GM23338 (cell line): ENCODE measurements at regions not wholly inside any gene's neighbourhood (a gene's known extent, or its start where the extent isn't known, plus 50 kb on each side); places are given as distances from the start of the nearest gene placed in this dataset.

Experiments
- CREB1 ChIP-seq: fragments of 250-450 bp; sonication (Bioruptor Pico); IDR thresholded peaks from 2 replicates; pipeline ENCODE4 v1.5.0; 2020; ENCODE audit warnings: low read depth, mild to moderate bottlenecking, moderate library complexity
- CTCF ChIP-seq, 2 experiments: fragments of 200-600 bp in 1 of 2; sonication (generic) in 1 of 2; conservative IDR thresholded peaks; 2 replicates each; pipeline versions ENCODE4 v1.5.1 to v1.6.1; 2016 to 2017; ENCODE audit warnings: antibody characterized with exemption in 2 of 2, low read depth in 2 of 2, mild to moderate bottlenecking in 2 of 2, moderate library complexity in 1 of 2
- ETS1 ChIP-seq: IDR thresholded peaks from 2 replicates; pipeline ENCODE4 v1.6.1; 2016; ENCODE audit warnings: antibody characterized with exemption
- EZH2 ChIP-seq: fragments of 200-600 bp; sonication (generic); IDR thresholded peaks from one replicate; pipeline ENCODE4 v1.8.0; 2017; ENCODE audit warnings: antibody characterized with exemption, mild to moderate bottlenecking, low read depth; ENCODE audit not compliant: unreplicated experiment
- EZH2phosphoT487 ChIP-seq: fragments of 200-600 bp; sonication (generic); IDR thresholded peaks from one replicate; pipeline ENCODE4 v1.8.1; 2018; ENCODE audit warnings: antibody characterized with exemption; ENCODE audit not compliant: unreplicated experiment
- JUNB ChIP-seq: IDR thresholded peaks from one replicate; pipeline ENCODE4 v1.6.1; 2016; ENCODE audit warnings: antibody characterized with exemption; ENCODE audit not compliant: unreplicated experiment
- NANOG ChIP-seq: IDR thresholded peaks from 2 replicates; pipeline ENCODE4 v1.6.1; 2016; ENCODE audit warnings: antibody characterized with exemption, borderline replicate concordance
- POLR2AphosphoS5 ChIP-seq: IDR thresholded peaks from 2 replicates; pipeline ENCODE4 v1.6.1; 2016; ENCODE audit warnings: antibody characterized with exemption, low read depth

- TF ChIP-seq CTCF (conservative IDR thresholded peaks at IDR 0.05; ENCODE audit: low read depth in 2 of 2) = no peak
- TF ChIP-seq CREB1 (CRISPR knock-in tag) = no peak
- no peak for TF ChIP-seq NANOG
- no peak for TF ChIP-seq POLR2AphosphoS5
- no peak for TF ChIP-seq JUNB
- no peak for TF ChIP-seq ETS1
- no peak for TF ChIP-seq EZH2
- TF ChIP-seq EZH2phosphoT487 = no peak
Measured at GRCh38 chrX:137354851-137355250, 211.1 kb upstream of the ZIC3 start.
